Activated CD4-positive, alpha-beta memory T cell treated with anti-CD3 and anti-CD28 coated beads for 36 hours (primary cell): ENCODE measurements at regions not wholly inside any gene's neighbourhood (a gene's known extent, or its start where the extent isn't known, plus 50 kb on each side); places are given as distances from the start of the nearest gene placed in this dataset.

Experiments
- CTCF ChIA-PET: fragments of 350-600 bp; sonication (Branson Sonifier 250); formaldehyde crosslinking; loops from one replicate; lab custom pipeline; 2021; ENCODE audit warnings: antibody characterized with exemption, inconsistent platforms; lab: Charles Lee
- POLR2A ChIA-PET: fragments of 350-600 bp; sonication (Branson Sonifier 250); formaldehyde crosslinking; loops from one replicate; lab custom pipeline; 2021; ENCODE audit warnings: antibody characterized with exemption; lab: Charles Lee
- DNase-seq: peaks from one replicate; pipeline ENCODE4 v3.0.0-alpha.2; 2020
- H3K27ac Mint-ChIP-seq: one replicate; pipeline ENCODE4 v1.8.0; 2021; ENCODE audit warnings: mixed read lengths
- H3K27me3 Mint-ChIP-seq: one replicate; pipeline ENCODE4 v1.8.0; 2021; ENCODE audit warnings: mixed read lengths
- H3K36me3 Mint-ChIP-seq: one replicate; pipeline ENCODE4 v1.8.0; 2021; ENCODE audit warnings: mixed read lengths
- H3K4me1 Mint-ChIP-seq: one replicate; pipeline ENCODE4 v1.8.0; 2021; ENCODE audit warnings: low read depth, mixed read lengths
- H3K4me3 Mint-ChIP-seq: one replicate; pipeline ENCODE4 v1.8.0; 2021; ENCODE audit warnings: mild to moderate bottlenecking, mixed read lengths
- H3K9me3 Mint-ChIP-seq: one replicate; pipeline ENCODE4 v1.8.0; 2021; ENCODE audit warnings: mixed read lengths
- intact Hi-C: fragments of 100-400 bp; cut with micrococcal nuclease; formaldehyde crosslinking; loops from one replicate; pipeline ENCODE4 v1.15.1; 2023

DNA sequence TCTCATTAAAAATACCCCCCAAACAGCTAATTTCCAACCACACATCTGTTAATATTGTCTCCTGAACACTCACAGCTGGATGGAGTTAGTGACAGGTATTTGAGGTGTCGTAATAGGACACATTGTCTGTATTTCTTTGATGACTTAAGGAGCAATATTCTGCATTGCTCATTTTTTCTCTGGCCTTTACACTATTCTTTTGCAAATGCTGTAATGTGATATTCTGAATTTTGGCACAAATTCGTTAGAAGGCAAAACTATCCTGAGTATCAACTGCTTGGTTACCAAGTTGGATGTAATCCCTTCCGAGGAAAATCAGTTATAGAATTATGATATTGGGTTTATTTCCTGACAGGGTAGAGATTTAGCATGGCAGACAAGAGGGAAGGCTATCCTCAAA is 1030.2 kb downstream of the MCTP2 start:
- H3K27me3 Mint-ChIP-seq: peaks cover 11% of the 10 kb centered on the region
- ChIA-PET CTCF (interaction anchor here (1.0 kb wide), 1 partner anchor 27 kb away, joined by 3 read pairs; no protein-coding TSS in a partner anchor), POLR2A (no interaction called here)
- no peaks in the 10 kb centered on the region for H3K4me1 Mint-ChIP-seq
- no peak overlapping the region for H3K4me3 Mint-ChIP-seq
- no peak for DNase-seq
- intact Hi-C loops: no loop called here
- no peaks in the 10 kb centered on the region for H3K36me3 Mint-ChIP-seq
- H3K27ac Mint-ChIP-seq: no peak overlapping the region
- H3K9me3 Mint-ChIP-seq: no peaks in the 10 kb centered on the region

GRCh38 chr15:95261968-95262367 is 1030.6 kb downstream of the MCTP2 start:
- POLR2A ChIA-PET: no interaction called here
- CTCF ChIA-PET: no interaction called here
- Mint-ChIP-seq H3K4me1 (no peaks in the 10 kb centered on the region), H3K27ac (no peak overlapping the region), H3K27me3 (peaks cover 10% of the 10 kb centered on the region), H3K36me3 (no peaks in the 10 kb centered on the region), H3K9me3 (no peaks in the 10 kb centered on the region), H3K4me3 (no peak overlapping the region)
- intact Hi-C loops: no loop called here
- DNase-seq: no peak

GRCh38 chr15:95262866-95263564 is 1031.7 kb downstream of the MCTP2 start:
- DNase-seq: no peak
- intact Hi-C loops: no loop called here
- H3K9me3 Mint-ChIP-seq: no peaks in the 10 kb centered on the region
- ChIA-PET POLR2A (no interaction called here), CTCF (no interaction called here)
- no peak overlapping the region for H3K27ac Mint-ChIP-seq
- H3K4me1 Mint-ChIP-seq: no peaks in the 10 kb centered on the region
- peaks cover 8% of the 10 kb centered on the region for H3K27me3 Mint-ChIP-seq
- H3K36me3 Mint-ChIP-seq: no peaks in the 10 kb centered on the region
- H3K4me3 Mint-ChIP-seq: no peak overlapping the region

DNA sequence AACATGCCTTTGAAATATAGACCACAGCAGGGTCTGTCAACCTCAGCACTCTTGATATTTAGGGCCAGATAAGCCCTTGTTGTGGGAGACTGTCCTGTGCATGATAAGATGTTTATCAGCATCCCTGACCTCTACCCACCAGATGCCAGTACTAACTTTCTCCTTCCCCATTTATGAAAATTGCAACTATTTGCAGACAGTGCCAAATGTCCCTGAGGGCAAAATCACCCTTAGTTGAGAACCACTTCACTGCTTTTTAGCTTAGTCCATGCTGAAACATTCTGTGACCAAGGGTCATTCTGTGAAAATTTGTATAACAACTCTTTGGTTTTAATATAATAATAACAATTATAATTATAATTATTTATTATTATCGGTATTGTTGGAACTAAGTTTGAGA is 1032.4 kb downstream of the MCTP2 start:
- POLR2A ChIA-PET: no interaction called here
- Mint-ChIP-seq H3K27ac (no peak overlapping the region), H3K4me1 (no peaks in the 10 kb centered on the region), H3K36me3 (no peaks in the 10 kb centered on the region), H3K9me3 (no peaks in the 10 kb centered on the region), H3K4me3 (no peak overlapping the region), H3K27me3 (peaks cover 8% of the 10 kb centered on the region)
- intact Hi-C loops: no loop called here
- CTCF ChIA-PET: no interaction called here
- DNase-seq: no peak

GRCh38 chr15:95265419-95265997 is 1034.1 kb downstream of the MCTP2 start:
- no peaks in the 10 kb centered on the region for H3K36me3 Mint-ChIP-seq
- intact Hi-C loops: no loop called here
- no peak overlapping the region for H3K27ac Mint-ChIP-seq
- peaks cover 3% of the 10 kb centered on the region for H3K27me3 Mint-ChIP-seq
- H3K4me1 Mint-ChIP-seq: no peaks in the 10 kb centered on the region
- H3K4me3 Mint-ChIP-seq: no peak overlapping the region
- ChIA-PET POLR2A (no interaction called here), CTCF (no interaction called here)
- no peaks in the 10 kb centered on the region for H3K9me3 Mint-ChIP-seq
- no peak for DNase-seq

GRCh38 chr15:95266451-95267061 is 1035.2 kb downstream of the MCTP2 start:
- DNase-seq: no peak
- no peaks in the 10 kb centered on the region for H3K27me3 Mint-ChIP-seq
- H3K4me1 Mint-ChIP-seq: no peaks in the 10 kb centered on the region
- POLR2A ChIA-PET: no interaction called here
- no peak overlapping the region for H3K27ac Mint-ChIP-seq
- H3K36me3 Mint-ChIP-seq: no peaks in the 10 kb centered on the region
- no peak overlapping the region for H3K4me3 Mint-ChIP-seq
- intact Hi-C loops: no loop called here
- CTCF ChIA-PET: no interaction called here
- no peaks in the 10 kb centered on the region for H3K9me3 Mint-ChIP-seq

DNA sequence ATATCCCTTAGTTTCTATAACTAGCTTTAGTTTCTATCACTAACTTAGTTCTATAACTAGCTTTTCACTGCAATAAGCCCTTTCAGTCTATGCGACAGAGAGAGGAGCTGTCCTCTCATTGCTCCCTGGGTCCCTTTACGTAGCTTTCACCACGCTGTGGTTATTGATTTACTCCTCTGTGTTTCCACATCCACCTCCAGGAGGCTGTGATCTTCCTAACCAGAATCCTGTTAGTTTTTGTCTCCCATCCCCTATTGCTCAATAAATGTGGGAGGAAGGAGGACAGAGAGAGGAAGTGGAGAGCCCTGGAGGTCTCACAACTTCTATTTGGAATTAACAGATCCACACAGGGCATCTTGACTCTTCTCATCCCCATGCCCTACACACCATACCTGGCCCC is 1036.1 kb downstream of the MCTP2 start:
- intact Hi-C loops: no loop called here
- no peaks in the 10 kb centered on the region for H3K36me3 Mint-ChIP-seq
- no peak overlapping the region for H3K27ac Mint-ChIP-seq
- DNase-seq: no peak
- ChIA-PET POLR2A (interaction anchor here (0.6 kb wide), 1 partner anchor 261 kb away, joined by 3 read pairs; no protein-coding TSS in a partner anchor), CTCF (interaction anchor here (0.7 to 1.4 kb wide), 2 partner anchors 8 to 691 kb away, joined by 3 read pairs; no protein-coding TSS in a partner anchor)
- no peaks in the 10 kb centered on the region for H3K4me1 Mint-ChIP-seq
- no peaks in the 10 kb centered on the region for H3K27me3 Mint-ChIP-seq
- no peak overlapping the region for H3K4me3 Mint-ChIP-seq
- H3K9me3 Mint-ChIP-seq: no peaks in the 10 kb centered on the region

DNA sequence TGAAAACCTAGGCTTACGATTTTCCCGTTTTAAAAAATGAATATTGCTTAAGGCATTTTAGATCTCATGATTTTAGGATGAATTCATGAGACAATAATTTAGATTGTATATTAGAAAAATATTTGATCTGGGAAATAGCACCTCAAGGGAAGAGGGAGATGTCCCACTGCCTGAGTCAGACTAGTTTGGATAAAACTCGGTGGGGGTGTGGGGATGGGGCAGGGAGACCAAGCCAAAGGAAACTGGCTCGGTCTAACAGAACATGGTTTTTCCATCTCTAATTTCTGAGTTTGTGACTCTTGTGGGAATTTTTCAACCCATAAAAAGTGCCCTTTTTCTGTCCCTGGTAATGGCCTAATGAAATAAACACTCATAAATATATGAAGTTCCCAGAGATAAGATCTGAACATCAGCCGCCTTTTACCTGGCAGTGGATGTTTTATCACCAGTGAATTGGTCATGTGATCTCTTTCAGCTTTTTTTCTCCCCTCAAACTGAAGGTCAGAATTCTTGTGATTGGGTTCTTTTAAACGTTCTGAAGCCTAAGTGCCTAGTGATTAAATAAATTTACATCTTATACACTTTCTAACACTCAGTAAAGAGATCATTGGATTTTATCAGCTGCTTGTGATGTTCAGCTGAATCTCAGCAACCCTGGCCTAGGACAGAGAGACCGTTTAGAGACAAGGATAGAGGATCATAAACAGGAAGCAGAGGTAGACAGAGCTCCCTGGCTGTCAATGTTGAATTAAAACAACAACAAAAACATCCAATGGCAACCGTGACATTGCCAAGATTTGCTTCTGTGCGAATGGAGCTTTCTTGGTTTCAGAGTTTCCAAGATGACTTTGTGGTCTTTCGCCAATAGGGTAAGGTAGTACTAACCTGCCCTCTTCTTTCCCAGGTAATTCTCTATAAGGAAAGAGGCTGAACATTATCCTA is 1038.2 kb downstream of the MCTP2 start:
- CTCF ChIA-PET: interaction anchor here (1.2 kb wide), 1 partner anchor 10 kb away, joined by 3 read pairs; no protein-coding TSS in a partner anchor
- DNase-seq: no peak
- Mint-ChIP-seq H3K36me3 (no peaks in the 10 kb centered on the region), H3K9me3 (peaks cover 2% of the 10 kb centered on the region), H3K27ac (no peak overlapping the region), H3K4me3 (no peak overlapping the region), H3K27me3 (no peaks in the 10 kb centered on the region), H3K4me1 (no peaks in the 10 kb centered on the region)
- intact Hi-C loops: no loop called here
- POLR2A ChIA-PET: no interaction called here

DNA sequence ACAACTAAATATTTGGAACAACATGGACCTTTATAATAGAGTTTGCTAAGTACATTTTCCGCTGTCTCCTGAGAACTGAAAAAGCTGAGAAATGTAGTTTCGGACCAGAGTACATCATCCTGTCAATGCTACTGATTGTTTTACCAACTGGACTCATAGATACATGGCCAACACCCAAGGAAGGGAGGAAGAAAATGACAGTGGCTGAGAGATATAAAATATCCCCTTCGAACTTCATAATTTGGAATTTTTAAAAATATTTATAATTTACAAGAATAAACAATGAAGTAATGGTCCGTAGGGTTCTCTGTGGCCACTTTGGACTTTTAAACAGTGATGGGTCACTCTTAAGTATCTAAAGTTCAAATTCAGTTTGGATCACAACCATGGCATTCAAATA is 1042.7 kb downstream of the MCTP2 start:
- no peak for DNase-seq
- Mint-ChIP-seq H3K36me3 (no peaks in the 10 kb centered on the region), H3K4me3 (no peak overlapping the region), H3K27ac (no peak overlapping the region), H3K4me1 (no peaks in the 10 kb centered on the region), H3K27me3 (no peaks in the 10 kb centered on the region), H3K9me3 (peaks cover 2% of the 10 kb centered on the region)
- intact Hi-C loops: no loop called here
- ChIA-PET CTCF (no interaction called here), POLR2A (no interaction called here)

DNA sequence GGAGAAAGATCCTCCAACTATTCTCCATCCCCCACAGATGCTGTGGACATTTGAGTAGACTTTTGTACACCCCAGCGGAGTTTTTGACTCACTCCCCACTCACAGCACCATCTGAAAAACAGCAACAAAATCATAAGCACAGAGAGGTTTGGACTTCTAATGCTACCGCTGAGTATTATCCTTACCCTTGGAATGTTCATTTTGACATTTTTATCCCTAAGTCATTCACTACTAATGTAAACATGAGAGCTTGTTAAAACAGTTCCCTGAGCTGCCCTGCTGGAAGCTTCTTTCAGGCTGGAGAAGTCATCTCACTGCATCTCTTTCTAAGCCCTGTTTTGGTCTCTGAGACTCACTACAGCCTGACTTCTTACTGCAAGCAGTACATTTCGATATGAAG is 1045.9 kb downstream of the MCTP2 start:
- DNase-seq: no peak
- Mint-ChIP-seq H3K9me3 (peaks cover 2% of the 10 kb centered on the region), H3K27ac (no peak overlapping the region), H3K36me3 (no peaks in the 10 kb centered on the region), H3K4me3 (no peak overlapping the region), H3K4me1 (no peaks in the 10 kb centered on the region), H3K27me3 (no peaks in the 10 kb centered on the region)
- ChIA-PET POLR2A (no interaction called here), CTCF (no interaction called here)
- intact Hi-C loops: no loop called here

DNA sequence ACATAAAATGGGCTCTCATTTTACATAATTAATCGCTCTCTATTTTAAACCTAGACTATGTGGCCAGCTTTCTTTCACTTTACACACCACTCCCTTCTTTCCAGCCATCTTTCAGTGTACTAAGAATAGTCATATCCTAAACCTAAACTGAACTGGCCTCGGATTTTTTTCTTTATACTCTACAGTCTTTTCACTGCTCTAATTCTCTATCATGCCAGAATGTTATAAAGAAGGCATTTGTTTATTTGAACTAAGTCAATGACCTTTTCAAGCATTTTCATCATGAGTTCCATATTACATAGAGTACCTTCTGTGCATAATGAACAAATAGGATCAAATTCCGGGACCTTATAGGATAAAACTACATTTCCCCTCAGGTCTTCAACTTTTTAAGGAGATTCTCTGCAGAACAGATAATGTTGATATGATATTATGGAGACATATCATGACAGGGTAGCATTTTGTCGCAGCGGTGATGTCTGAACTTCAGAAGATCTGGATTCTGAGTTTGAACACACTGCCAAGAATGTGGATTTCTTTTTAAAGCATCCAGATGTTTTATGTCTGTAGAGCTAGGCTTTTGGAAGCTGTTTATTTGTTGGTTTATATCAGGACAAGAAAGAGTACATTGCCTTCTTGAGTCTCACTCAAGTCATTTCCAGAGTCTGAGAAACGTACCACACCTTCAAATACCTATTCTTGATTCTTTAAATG is 1047.3 kb downstream of the MCTP2 start:
- CTCF ChIA-PET: interaction anchor here (1.5 kb wide), 1 partner anchor 9 kb away, joined by 3 read pairs; no protein-coding TSS in a partner anchor
- peaks cover 2% of the 10 kb centered on the region for H3K9me3 Mint-ChIP-seq
- no peak for DNase-seq
- no peaks in the 10 kb centered on the region for H3K27me3 Mint-ChIP-seq
- no peak overlapping the region for H3K27ac Mint-ChIP-seq
- POLR2A ChIA-PET: no interaction called here
- no peaks in the 10 kb centered on the region for H3K36me3 Mint-ChIP-seq
- H3K4me3 Mint-ChIP-seq: no peak overlapping the region
- intact Hi-C loops: no loop called here
- no peaks in the 10 kb centered on the region for H3K4me1 Mint-ChIP-seq
